ENCODE measurements at regions not wholly inside any gene's neighbourhood (a gene's known extent, or its start where the extent isn't known, plus 50 kb on each side); places are given as distances from the start of the nearest gene placed in this dataset.
"Not testable (repeated sequence)": the region's sequence is repeated elsewhere in the genome, so short reads cannot be mapped to it uniquely, and the experiment has no call there.

- DNase-seq, result no peak
Measured at GRCh38 chr13:31385540-31385939, 185.8 kb downstream of the B3GLCT start.

- DNase-seq, result no peak
Measured at GRCh38 chr13:31394506-31394905, 194.7 kb downstream of the B3GLCT start.

- no peak for DNase-seq
Measured at GRCh38 chr13:31395090-31395489, 195.3 kb downstream of the B3GLCT start.

GRCh38 chr13:31399690-31400089 is 199.9 kb downstream of the B3GLCT start:
- DNase-seq, result no peak

- DNase-seq, result not testable (repeated sequence)
Measured at GRCh38 chr13:31403711-31404110, 203.9 kb downstream of the B3GLCT start.

- DNase-seq, result no peak
Measured at GRCh38 chr13:31408927-31409326, 209.2 kb downstream of the B3GLCT start.

- no peak for DNase-seq
Measured at GRCh38 chr13:31409678-31410356, 210.0 kb downstream of the B3GLCT start.

GRCh38 chr13:31413516-31413915 is 213.7 kb downstream of the B3GLCT start:
- DNase-seq, result no peak

- DNase-seq, result no peak
Measured at GRCh38 chr13:31416066-31416465, 216.3 kb downstream of the B3GLCT start.

GRCh38 chr13:31418186-31418585 is 218.4 kb downstream of the B3GLCT start:
- no peak for DNase-seq

- DNase-seq, result no peak
Measured at GRCh38 chr13:31421756-31422155, 222.0 kb downstream of the B3GLCT start.

- DNase-seq, result peak; percentile 2
Measured at GRCh38 chr13:31424130-31424729, 224.5 kb downstream of the B3GLCT start.

GRCh38 chr13:31426395-31426794 is 226.6 kb downstream of the B3GLCT start:
- DNase-seq, result no peak

- no peak for DNase-seq
Measured at GRCh38 chr13:31427151-31428100, 227.7 kb downstream of the B3GLCT start.

GRCh38 chr13:31431722-31432137 is 232.0 kb downstream of the B3GLCT start:
- no peak for DNase-seq

- no peak for DNase-seq
Measured at GRCh38 chr13:31433207-31433606, 233.4 kb downstream of the B3GLCT start.

- no peak for DNase-seq
Measured at GRCh38 chr13:31433746-31434145, 234.0 kb downstream of the B3GLCT start.

GRCh38 chr13:31434613-31435012 is 234.8 kb downstream of the B3GLCT start:
- DNase-seq, result no peak

GRCh38 chr13:31435536-31435935 is 235.8 kb downstream of the B3GLCT start:
- no peak for DNase-seq

- no peak for DNase-seq
Measured at GRCh38 chr13:31436478-31436877, 236.7 kb downstream of the B3GLCT start.

GRCh38 chr13:31437975-31438374 is 238.2 kb downstream of the B3GLCT start:
- no peak for DNase-seq

- no peak for DNase-seq
Measured at GRCh38 chr13:31440132-31440531, 240.4 kb downstream of the B3GLCT start.

- DNase-seq, result no peak
Measured at GRCh38 chr13:31441800-31442510, 242.2 kb downstream of the B3GLCT start.
